CD4-positive, alpha-beta memory T cell (primary cell): ENCODE measurements at regions not wholly inside any gene's neighbourhood (a gene's known extent, or its start where the extent isn't known, plus 50 kb on each side); places are given as distances from the start of the nearest gene placed in this dataset.

Experiments
- CTCF ChIA-PET: fragments of 350-600 bp; sonication (Branson Sonifier 250); formaldehyde crosslinking; loops from one replicate; lab custom pipeline; 2021; ENCODE audit warnings: inconsistent platforms; ENCODE audit not compliant: partially characterized antibody; lab: Charles Lee
- POLR2A ChIA-PET: fragments of 350-600 bp; sonication (Branson Sonifier 250); formaldehyde crosslinking; loops from one replicate; lab custom pipeline; 2021; ENCODE audit not compliant: partially characterized antibody; lab: Charles Lee
- DNase-seq, 5 donors: peaks; one replicate each; pipeline versions ENCODE4 v3.0.0 to v3.0.0-alpha.2; 2020 to 2022; ENCODE audit warnings: mixed read lengths in 1 of 5
- H3K27ac ChIP-seq: one replicate; pipeline ENCODE4 v1.7.0; 2013; ENCODE audit warnings: low read depth, low read length
- H3K27me3 ChIP-seq: 2 replicates; pipeline ENCODE4 v1.7.0; 2013; ENCODE audit warnings: mild to moderate bottlenecking, low read length, moderate library complexity; ENCODE audit not compliant: insufficient read depth
- H3K36me3 ChIP-seq: 2 replicates; pipeline ENCODE4 v1.7.0; 2013; ENCODE audit warnings: mild to moderate bottlenecking, low read length, moderate library complexity; ENCODE audit not compliant: insufficient read depth
- H3K4me1 ChIP-seq: 2 replicates; pipeline ENCODE4 v1.7.0; 2013; ENCODE audit warnings: mild to moderate bottlenecking, low read length, moderate library complexity; ENCODE audit not compliant: insufficient read depth
- H3K4me3 ChIP-seq, 2 donors: one replicate each; pipeline ENCODE4 v1.7.0; 2013; ENCODE audit warnings: low read length in 2 of 2, mild to moderate bottlenecking in 1 of 2
- H3K9me3 ChIP-seq, 2 donors: one replicate each; pipeline ENCODE4 v1.7.0; 2013; ENCODE audit warnings: low read length in 2 of 2, control low read depth in 1 of 2; ENCODE audit not compliant: control insufficient read depth in 1 of 2
- H3K27ac Mint-ChIP-seq, 7 donors: one replicate each; pipeline ENCODE4 v1.8.0; 2020 to 2021; ENCODE audit warnings: mixed read lengths in 7 of 7, mild to moderate bottlenecking in 6 of 7, inconsistent platforms in 3 of 7, moderate library complexity in 3 of 7
- H3K27me3 Mint-ChIP-seq, 2 donors: one replicate each; pipeline ENCODE4 v1.8.0; 2020 to 2021; ENCODE audit warnings: mixed read lengths in 2 of 2
- H3K36me3 Mint-ChIP-seq, 2 donors: one replicate each; pipeline ENCODE4 v1.8.0; 2020 to 2021; ENCODE audit warnings: mixed read lengths in 2 of 2, inconsistent platforms in 1 of 2, mild to moderate bottlenecking in 1 of 2
- H3K4me1 Mint-ChIP-seq, 4 donors: one replicate each; pipeline ENCODE4 v1.8.0; 2020 to 2021; ENCODE audit warnings: mixed read lengths in 4 of 4, mild to moderate bottlenecking in 1 of 4
- H3K4me3 Mint-ChIP-seq, 8 donors: one replicate each; pipeline ENCODE4 v1.8.0; 2020 to 2021; ENCODE audit warnings: mixed read lengths in 8 of 8, mild to moderate bottlenecking in 7 of 8, moderate library complexity in 6 of 8, inconsistent platforms in 3 of 8
- H3K9me3 Mint-ChIP-seq, 8 donors: one replicate each; pipeline ENCODE4 v1.8.0; 2020 to 2021; ENCODE audit warnings: mixed read lengths in 8 of 8, mild to moderate bottlenecking in 5 of 8, inconsistent platforms in 3 of 8, moderate library complexity in 1 of 8
- intact Hi-C: fragments of 100-400 bp; cut with micrococcal nuclease; formaldehyde crosslinking; loops from one replicate; pipeline ENCODE4 v1.15.1; 2023

DNA sequence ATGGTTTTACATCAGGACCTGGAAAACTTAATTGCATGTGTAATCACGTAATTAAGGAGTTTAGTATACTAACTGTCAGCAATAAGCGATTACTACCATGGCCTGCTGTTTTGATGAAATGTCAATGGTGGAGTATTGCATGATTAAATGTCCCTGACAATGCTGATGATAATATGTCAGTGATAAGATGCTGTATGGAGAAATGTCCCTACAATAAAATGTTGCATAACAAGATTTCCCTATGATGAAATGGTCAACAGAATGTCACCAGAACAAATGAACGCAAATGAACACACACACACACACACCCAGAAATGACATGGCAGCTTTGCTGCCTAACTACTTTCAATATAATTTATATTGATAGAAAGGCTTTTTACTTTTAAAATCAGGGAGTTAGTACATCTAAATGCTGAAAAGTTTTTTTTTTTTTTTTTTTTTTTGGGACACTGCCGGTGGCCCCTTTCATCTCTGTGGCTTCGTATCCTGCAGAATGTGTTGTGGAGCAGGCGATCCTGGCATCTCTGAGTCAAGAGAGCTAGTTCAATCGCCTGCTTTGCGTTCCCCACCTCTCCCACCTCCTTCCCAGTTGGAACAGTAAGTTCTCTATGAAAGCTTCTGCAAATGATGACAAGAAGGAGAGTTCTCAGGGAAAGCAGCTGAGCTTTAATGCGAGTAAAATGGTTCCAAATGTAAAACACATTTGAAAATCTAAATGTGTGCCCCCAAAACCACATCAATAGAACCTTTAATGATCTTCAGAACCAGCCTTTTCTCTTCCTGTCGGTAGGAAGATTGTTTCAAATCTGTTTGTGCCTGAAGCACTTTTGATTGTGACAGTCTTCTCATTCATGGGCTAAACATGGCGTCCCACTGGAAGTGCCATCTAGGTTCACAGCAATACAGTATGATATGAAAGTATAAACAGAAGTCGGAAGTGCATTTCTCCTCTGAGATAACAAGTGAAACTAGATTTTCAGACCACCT, 170.1 kb upstream of the GBE1 start:
- CTCF ChIA-PET: interaction anchor here (0.7 kb wide), 2 partner anchors 44 to 1819 kb away, joined by 3 to 4 read pairs; no protein-coding TSS in a partner anchor
- peaks cover 0 to 1% of the 10 kb centered on the region in 2 donors for H3K27me3 Mint-ChIP-seq
- Histone ChIP-seq H3K27me3 (no peaks in the 10 kb centered on the region), H3K4me1 (no peaks in the 10 kb centered on the region), H3K4me3 (no peak overlapping the region), H3K27ac (no peak overlapping the region), H3K9me3 (no peaks in the 10 kb centered on the region), H3K36me3 (no peaks in the 10 kb centered on the region)
- no peak overlapping the region for H3K27ac Mint-ChIP-seq
- intact Hi-C loops: no loop called here
- DNase-seq: no peak
- POLR2A ChIA-PET: no interaction called here
- no peak overlapping the region for H3K4me3 Mint-ChIP-seq
- no peaks in the 10 kb centered on the region for H3K36me3 Mint-ChIP-seq
- H3K9me3 Mint-ChIP-seq: no peaks in the 10 kb centered on the region
- no peaks in the 10 kb centered on the region for H3K4me1 Mint-ChIP-seq

DNA sequence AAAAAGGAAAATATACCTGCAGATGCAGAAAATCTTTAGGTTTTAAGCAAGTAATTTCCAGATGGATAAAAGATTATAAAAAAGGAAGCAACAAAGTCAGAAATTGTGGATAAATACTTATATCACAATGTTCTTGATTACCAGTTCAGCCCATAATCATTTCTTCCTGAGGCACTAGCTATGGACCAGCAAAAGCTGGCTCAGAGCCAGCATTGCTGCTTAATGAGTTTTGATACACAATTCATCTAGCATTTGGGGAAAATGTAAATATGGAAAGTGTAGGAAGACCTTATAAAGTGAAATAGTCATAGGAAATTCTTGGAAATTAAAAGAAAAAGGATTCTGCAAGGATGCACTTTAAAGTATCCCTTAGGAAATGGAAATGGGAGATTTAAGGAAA, 168.3 kb upstream of the GBE1 start:
- no peak overlapping the region for H3K27ac ChIP-seq
- no peak overlapping the region for H3K4me3 ChIP-seq
- Mint-ChIP-seq H3K4me3 (no peak overlapping the region), H3K27me3 (peaks cover 0 to 3% of the 10 kb centered on the region in 2 donors), H3K9me3 (no peaks in the 10 kb centered on the region), H3K36me3 (no peaks in the 10 kb centered on the region), H3K4me1 (no peaks in the 10 kb centered on the region), H3K27ac (no peak overlapping the region)
- intact Hi-C loops: no loop called here
- no peak for DNase-seq
- ChIA-PET CTCF (no interaction called here), POLR2A (no interaction called here)
- H3K27me3 ChIP-seq: no peaks in the 10 kb centered on the region
- no peaks in the 10 kb centered on the region for H3K36me3 ChIP-seq
- H3K9me3 ChIP-seq: no peaks in the 10 kb centered on the region
- no peaks in the 10 kb centered on the region for H3K4me1 ChIP-seq

DNA sequence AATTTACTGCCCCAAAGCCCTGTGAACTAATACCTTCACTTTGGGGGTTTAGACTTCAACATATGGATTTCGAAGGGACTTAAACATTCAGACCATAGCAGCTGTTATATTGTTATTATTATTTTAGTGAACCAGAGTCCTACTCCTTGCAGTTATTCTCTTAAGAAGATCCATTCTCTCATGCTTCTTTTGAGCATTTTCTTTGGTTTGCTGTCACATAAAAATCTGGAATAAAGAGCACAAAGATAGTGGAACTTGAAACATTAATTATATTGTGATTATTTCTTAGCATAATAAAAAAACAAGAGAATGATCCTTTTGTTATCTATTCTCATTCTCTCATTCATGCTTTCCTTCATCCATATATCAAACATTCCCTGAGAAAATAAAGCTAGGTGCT, 166.4 kb upstream of the GBE1 start:
- H3K9me3 ChIP-seq: no peaks in the 10 kb centered on the region
- H3K4me3 ChIP-seq: no peak overlapping the region
- DNase-seq: no peak
- no peaks in the 10 kb centered on the region for H3K27me3 ChIP-seq
- no peaks in the 10 kb centered on the region for H3K36me3 Mint-ChIP-seq
- CTCF ChIA-PET: no interaction called here
- no peaks in the 10 kb centered on the region for H3K36me3 ChIP-seq
- no peak overlapping the region for H3K4me3 Mint-ChIP-seq
- H3K27me3 Mint-ChIP-seq: peaks cover 0 to 3% of the 10 kb centered on the region in 2 donors
- no peaks in the 10 kb centered on the region for H3K9me3 Mint-ChIP-seq
- no peaks in the 10 kb centered on the region for H3K4me1 ChIP-seq
- intact Hi-C loops: no loop called here
- POLR2A ChIA-PET: no interaction called here
- H3K4me1 Mint-ChIP-seq: no peaks in the 10 kb centered on the region
- H3K27ac ChIP-seq: no peak overlapping the region
- no peak overlapping the region for H3K27ac Mint-ChIP-seq

DNA sequence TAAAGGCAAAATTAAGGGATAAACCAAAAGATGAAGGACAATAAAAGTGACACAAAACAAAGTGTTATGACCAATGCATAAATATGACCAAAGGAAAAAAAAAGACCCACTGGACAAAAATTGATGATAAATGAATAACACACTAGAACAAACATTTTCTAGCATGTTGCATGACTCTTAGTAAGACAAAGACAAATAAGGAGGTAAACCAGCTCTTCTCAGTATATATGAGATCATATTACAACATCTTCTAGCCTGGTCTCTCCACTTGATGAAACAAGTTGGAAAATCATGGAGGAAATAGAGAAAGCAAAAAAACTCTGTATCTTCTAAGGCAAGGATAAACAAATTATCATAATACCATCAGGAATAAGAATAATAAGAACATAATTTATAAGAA, 163.9 kb upstream of the GBE1 start:
- Histone ChIP-seq H3K36me3 (no peaks in the 10 kb centered on the region), H3K4me3 (no peak overlapping the region), H3K4me1 (no peaks in the 10 kb centered on the region), H3K27ac (no peak overlapping the region), H3K27me3 (no peaks in the 10 kb centered on the region), H3K9me3 (no peaks in the 10 kb centered on the region)
- POLR2A ChIA-PET: no interaction called here
- no peaks in the 10 kb centered on the region for H3K36me3 Mint-ChIP-seq
- CTCF ChIA-PET: no interaction called here
- H3K9me3 Mint-ChIP-seq: no peaks in the 10 kb centered on the region
- H3K27me3 Mint-ChIP-seq: peaks cover 0 to 3% of the 10 kb centered on the region in 2 donors
- DNase-seq: no peak
- intact Hi-C loops: no loop called here
- H3K4me1 Mint-ChIP-seq: no peaks in the 10 kb centered on the region
- H3K4me3 Mint-ChIP-seq: no peak overlapping the region
- no peak overlapping the region for H3K27ac Mint-ChIP-seq

DNA sequence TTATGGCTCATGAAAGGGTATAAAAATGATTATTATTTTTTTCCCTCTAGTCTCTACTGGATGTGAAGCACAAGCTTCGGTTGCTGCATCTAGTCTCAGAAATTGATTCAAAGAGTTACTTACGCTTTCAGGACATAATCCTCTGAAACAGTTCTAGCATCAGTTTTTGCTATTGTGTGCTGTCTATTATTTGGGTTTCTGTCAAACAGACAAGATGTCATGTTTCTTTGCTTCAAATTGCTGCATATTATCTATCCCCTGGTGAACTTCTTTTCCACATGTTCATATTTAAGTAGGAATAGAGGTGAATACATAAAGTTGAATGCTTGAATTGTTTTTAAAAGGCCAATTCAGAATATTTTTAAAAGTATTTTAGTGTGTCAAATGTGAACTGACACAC, 161.6 kb upstream of the GBE1 start:
- ChIA-PET CTCF (interaction anchor here (5.5 kb wide), 1 partner anchor 13 kb away, joined by 36 read pairs; no protein-coding TSS in a partner anchor), POLR2A (no interaction called here)
- H3K27ac Mint-ChIP-seq: no peak overlapping the region
- H3K36me3 Mint-ChIP-seq: no peaks in the 10 kb centered on the region
- no peak for DNase-seq
- Histone ChIP-seq H3K27me3 (no peaks in the 10 kb centered on the region), H3K27ac (no peak overlapping the region), H3K36me3 (no peaks in the 10 kb centered on the region), H3K4me1 (no peaks in the 10 kb centered on the region), H3K9me3 (no peaks in the 10 kb centered on the region), H3K4me3 (no peak overlapping the region)
- no peaks in the 10 kb centered on the region for H3K9me3 Mint-ChIP-seq
- H3K4me1 Mint-ChIP-seq: no peaks in the 10 kb centered on the region
- peaks cover under 1 to 5% of the 10 kb centered on the region in 2 donors for H3K27me3 Mint-ChIP-seq
- H3K4me3 Mint-ChIP-seq: no peak overlapping the region
- intact Hi-C loops: no loop called here

DNA sequence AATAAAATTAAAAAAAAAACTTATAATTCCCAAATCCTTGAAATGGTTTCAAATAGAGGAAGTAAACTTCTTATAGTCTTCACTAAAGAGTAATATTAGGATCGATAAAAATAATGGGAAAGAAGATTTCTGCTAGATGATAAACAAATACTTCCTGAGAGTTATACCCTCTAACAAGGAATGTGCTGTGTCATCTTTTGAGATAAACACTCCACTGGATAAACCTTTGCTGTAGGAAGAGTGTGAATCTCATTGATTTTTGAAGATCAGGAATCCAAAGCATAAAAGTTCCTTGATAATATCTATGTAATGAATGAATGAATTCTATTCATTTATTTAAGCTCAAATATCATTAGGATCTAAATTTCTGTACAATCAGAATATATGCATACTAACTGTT, 161.0 kb upstream of the GBE1 start:
- intact Hi-C loops: no loop called here
- no peak overlapping the region for H3K4me3 ChIP-seq
- H3K4me3 Mint-ChIP-seq: no peak overlapping the region
- H3K27me3 Mint-ChIP-seq: peaks cover 2 to 5% of the 10 kb centered on the region in 2 donors
- H3K4me1 ChIP-seq: no peaks in the 10 kb centered on the region
- H3K36me3 Mint-ChIP-seq: no peaks in the 10 kb centered on the region
- no peaks in the 10 kb centered on the region for H3K9me3 Mint-ChIP-seq
- POLR2A ChIA-PET: no interaction called here
- no peaks in the 10 kb centered on the region for H3K4me1 Mint-ChIP-seq
- no peak overlapping the region for H3K27ac ChIP-seq
- no peaks in the 10 kb centered on the region for H3K36me3 ChIP-seq
- no peaks in the 10 kb centered on the region for H3K9me3 ChIP-seq
- no peaks in the 10 kb centered on the region for H3K27me3 ChIP-seq
- no peak overlapping the region for H3K27ac Mint-ChIP-seq
- CTCF ChIA-PET: interaction anchor here (5.5 kb wide), 1 partner anchor 12 kb away, joined by 36 read pairs; no protein-coding TSS in a partner anchor
- no peak for DNase-seq

DNA sequence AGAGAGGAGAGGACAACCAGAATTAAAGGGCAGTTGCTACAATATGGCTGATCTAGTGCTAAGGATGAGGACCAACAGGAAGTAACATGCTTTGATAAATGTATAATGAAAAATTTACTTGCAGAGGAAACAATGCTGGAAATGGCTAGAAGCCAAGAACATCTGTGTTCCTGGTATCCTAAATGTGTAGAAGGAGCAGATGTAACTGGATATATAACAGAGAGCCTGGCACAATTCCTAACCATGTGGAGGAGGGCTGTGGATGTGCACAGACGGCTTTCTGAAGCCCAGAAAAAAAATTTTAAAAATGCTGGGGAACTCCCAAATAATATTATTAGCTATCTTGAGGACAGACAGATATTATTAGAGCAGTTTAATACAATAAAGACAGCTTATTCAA, 159.4 kb upstream of the GBE1 start:
- no peak overlapping the region for H3K27ac ChIP-seq
- peaks cover 2 to 5% of the 10 kb centered on the region in 2 donors for H3K27me3 Mint-ChIP-seq
- intact Hi-C loops: no loop called here
- ChIA-PET CTCF (interaction anchor here (5.5 kb wide), 1 partner anchor 11 kb away, joined by 36 read pairs; no protein-coding TSS in a partner anchor), POLR2A (no interaction called here)
- peaks cover 0 to 2% (median 0%) of the 10 kb centered on the region in 8 donors for H3K9me3 Mint-ChIP-seq
- H3K9me3 ChIP-seq: no peaks in the 10 kb centered on the region
- H3K27ac Mint-ChIP-seq: no peak overlapping the region
- H3K36me3 Mint-ChIP-seq: no peaks in the 10 kb centered on the region
- H3K4me1 Mint-ChIP-seq: no peaks in the 10 kb centered on the region
- H3K4me3 Mint-ChIP-seq: no peak overlapping the region
- H3K4me3 ChIP-seq: no peak overlapping the region
- no peaks in the 10 kb centered on the region for H3K36me3 ChIP-seq
- DNase-seq: no peak
- no peaks in the 10 kb centered on the region for H3K4me1 ChIP-seq
- no peaks in the 10 kb centered on the region for H3K27me3 ChIP-seq
